Kidney epithelial cell (primary cell): ENCODE measurements at regions not wholly inside any gene's neighbourhood (a gene's known extent, or its start where the extent isn't known, plus 50 kb on each side); places are given as distances from the start of the nearest gene placed in this dataset.
A peak's percentile ranks its signal among the peaks of the same experiment; 100 is the strongest.
"Not testable (repeated sequence)": the region's sequence is repeated elsewhere in the genome, so short reads cannot be mapped to it uniquely, and the experiment has no call there.

Experiments used
- DNase-seq: peaks from one replicate; pipeline ENCODE4 v3.0.0-alpha.2; 2010; ENCODE audit warnings: low read depth
- H3K27me3 ChIP-seq: 2 replicates; pipeline ENCODE4 v1.6.0; 2011; ENCODE audit warnings: low read length; ENCODE audit not compliant: control insufficient read depth, insufficient read depth
- H3K36me3 ChIP-seq: 2 replicates; pipeline ENCODE4 v1.5.1; 2011; ENCODE audit warnings: low read length; ENCODE audit not compliant: control insufficient read depth, insufficient read depth
- H3K4me3 ChIP-seq: 2 replicates; pipeline ENCODE4 v1.5.1; 2011; ENCODE audit warnings: low read depth, mild to moderate bottlenecking, control low read depth, low read length
- CTCF ChIP-seq: IDR thresholded peaks from 2 replicates; pipeline ENCODE4 v1.5.1; 2011; ENCODE audit warnings: mild to moderate bottlenecking, moderate library complexity, low read length, control low read depth, inconsistent platforms; ENCODE audit not compliant: insufficient read depth, poor library complexity, severe bottlenecking

DNA sequence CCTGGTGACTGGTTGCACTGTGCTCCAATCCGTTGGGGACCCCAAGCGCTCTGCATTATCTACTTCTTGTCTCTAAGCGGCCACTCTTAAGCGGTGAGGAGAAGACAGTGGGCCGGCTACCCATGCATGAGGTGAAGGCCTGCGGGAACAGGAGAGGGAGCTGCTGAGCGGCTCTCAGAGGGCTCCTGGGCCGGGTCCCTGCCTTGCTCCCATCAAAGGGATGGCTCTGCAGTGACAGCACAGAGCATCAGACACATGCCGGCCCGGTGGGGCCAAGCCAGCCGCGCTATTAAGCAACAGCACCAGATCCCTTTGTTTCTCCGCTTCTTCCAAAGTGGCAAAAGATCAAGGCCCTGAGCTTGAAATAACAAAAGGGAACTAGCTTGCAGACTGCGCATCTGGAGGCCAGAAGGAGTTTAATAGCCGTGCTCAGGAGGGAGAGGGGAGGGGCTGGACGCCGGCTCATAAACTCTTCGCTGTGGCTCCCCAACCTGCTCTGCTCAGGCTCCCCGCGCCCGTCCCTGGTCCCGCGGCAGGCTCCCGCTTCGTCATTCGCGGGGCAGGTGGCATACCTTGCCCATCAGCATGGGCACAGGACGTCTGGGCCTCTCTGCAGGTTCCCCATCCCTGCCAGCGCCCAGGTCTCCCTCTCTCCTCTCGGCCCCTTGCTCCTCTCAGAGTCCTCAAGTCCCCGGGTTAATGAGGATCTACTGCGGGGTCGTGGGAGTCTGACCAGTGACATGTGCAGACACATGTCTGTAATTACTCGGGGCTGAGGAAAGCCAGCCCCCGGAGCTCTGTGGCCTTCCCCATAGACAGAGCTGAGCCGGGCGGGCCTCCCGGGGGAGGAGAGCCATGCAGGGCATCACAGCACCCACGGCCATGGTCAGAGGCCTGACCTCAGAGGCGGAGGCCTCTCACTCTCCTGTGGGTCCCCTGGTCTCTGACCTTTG, 96.7 kb downstream of the ASB1 start:
- TF ChIP-seq CTCF: peak; percentile 28

GRCh38 chr2:238524426-238524983, 97.8 kb downstream of the ASB1 start:
- DNase-seq: no peak
- no peak for TF ChIP-seq CTCF
- H3K36me3 ChIP-seq: no peaks in the 10 kb centered on the region
- H3K27me3 ChIP-seq: peaks cover 26% of the 10 kb centered on the region
- no peak overlapping the region for H3K4me3 ChIP-seq

More for the DNA sequence above, 96.7 kb downstream of the ASB1 start:
- DNase-seq: no peak
- peaks cover 26% of the 10 kb centered on the region for H3K27me3 ChIP-seq
- no peak overlapping the region for H3K4me3 ChIP-seq
- no peaks in the 10 kb centered on the region for H3K36me3 ChIP-seq

- Histone ChIP-seq H3K36me3 (no peaks in the 10 kb centered on the region), H3K27me3 (peaks cover 26% of the 10 kb centered on the region), H3K4me3 (no peak overlapping the region)
- TF ChIP-seq CTCF: no peak
- no peak for DNase-seq
These were observed 99.3 kb downstream of the ASB1 start for GRCh38 chr2:238525990-238526389.

DNA sequence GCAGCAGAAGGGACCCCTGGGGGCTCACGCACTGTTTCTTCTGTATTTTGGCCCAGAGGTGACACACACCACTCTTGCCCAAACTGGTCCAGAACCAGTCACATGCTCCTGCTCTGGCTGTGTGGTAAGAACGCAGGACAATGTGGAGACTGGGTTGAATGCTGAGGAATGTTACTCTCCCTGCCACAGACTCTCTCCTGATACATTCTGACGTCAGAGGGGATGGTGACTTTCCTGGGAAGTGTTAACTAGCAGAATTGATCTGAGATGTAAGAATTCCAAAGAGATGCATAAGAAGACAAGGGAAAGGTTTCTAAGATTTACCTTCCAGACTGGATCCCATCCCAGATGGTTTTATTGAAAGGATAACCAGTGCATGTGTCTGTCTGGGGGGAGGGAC, 100.8 kb downstream of the ASB1 start:
- no peak for TF ChIP-seq CTCF
- H3K27me3 ChIP-seq: peaks cover 21% of the 10 kb centered on the region
- no peak overlapping the region for H3K4me3 ChIP-seq
- no peaks in the 10 kb centered on the region for H3K36me3 ChIP-seq
- no peak for DNase-seq

- Histone ChIP-seq H3K36me3 (no peaks in the 10 kb centered on the region), H3K27me3 (peaks cover 5% of the 10 kb centered on the region), H3K4me3 (no peak overlapping the region)
- no peak for TF ChIP-seq CTCF
- no peak for DNase-seq
These were observed 102.4 kb downstream of the ASB1 start for GRCh38 chr2:238528953-238529781.

DNA sequence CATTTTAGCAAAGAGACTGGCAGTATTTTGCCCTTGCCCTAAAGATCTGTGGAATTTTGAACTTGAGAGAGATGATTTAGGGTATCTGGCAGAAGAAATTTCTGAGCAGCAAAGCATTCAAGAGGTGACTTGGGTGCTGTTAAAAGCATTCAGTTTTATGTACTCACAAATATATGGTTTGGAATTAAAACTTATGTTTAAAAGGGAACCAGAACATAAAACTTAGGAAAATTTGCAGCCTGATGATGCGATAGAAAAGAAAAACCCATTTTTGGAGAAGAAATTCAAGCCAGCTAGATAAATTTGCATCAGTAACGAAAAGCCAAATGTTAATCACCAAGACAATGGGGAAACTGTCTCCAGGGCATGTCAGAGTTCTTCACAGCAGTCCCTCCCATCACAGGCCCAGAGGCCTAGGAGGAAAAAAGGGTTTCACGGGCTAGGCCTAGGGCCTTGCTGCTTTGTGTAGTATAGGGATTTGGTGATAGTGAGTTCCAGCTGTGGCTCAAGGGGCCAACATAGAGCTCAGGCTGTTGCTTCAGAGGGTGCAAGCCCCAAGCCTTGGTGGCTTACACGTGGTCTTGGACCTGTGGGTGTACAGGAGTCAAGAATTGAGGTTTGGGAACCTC, 104.4 kb downstream of the ASB1 start:
- H3K36me3 ChIP-seq, H3K4me3 ChIP-seq, DNase-seq, H3K27me3 ChIP-seq: not testable (repeated sequence)

- H3K36me3 ChIP-seq, H3K27me3 ChIP-seq, DNase-seq, H3K4me3 ChIP-seq: not testable (repeated sequence)
These were observed 117.0 kb downstream of the ASB1 start for GRCh38 chr2:238543732-238544131.
